ENCODE measurements at regions not wholly inside any gene's neighbourhood (a gene's known extent, or its start where the extent isn't known, plus 50 kb on each side); places are given as distances from the start of the nearest gene placed in this dataset.

DNA sequence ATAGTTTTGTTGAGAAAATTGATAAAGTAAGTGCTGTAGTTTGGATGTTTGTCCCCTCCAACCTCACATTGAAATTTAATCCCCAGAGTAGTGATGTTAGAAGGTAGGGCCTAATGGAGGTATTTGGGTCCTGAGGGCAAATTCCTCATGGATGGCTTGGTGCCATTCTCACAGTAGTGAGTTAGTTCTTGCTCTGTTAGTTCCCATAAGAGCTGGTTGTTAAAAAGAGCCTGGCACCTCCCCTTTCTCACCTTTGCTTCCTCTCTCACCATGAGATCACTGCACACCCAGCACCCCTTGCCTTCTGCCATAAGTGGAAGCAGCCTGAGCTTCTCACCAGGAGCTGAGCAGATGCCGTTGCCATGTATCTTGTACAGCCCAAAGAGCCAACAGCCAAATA, 354.8 kb upstream of the NFIA start:
- TF ChIP-seq, protein P1, sequence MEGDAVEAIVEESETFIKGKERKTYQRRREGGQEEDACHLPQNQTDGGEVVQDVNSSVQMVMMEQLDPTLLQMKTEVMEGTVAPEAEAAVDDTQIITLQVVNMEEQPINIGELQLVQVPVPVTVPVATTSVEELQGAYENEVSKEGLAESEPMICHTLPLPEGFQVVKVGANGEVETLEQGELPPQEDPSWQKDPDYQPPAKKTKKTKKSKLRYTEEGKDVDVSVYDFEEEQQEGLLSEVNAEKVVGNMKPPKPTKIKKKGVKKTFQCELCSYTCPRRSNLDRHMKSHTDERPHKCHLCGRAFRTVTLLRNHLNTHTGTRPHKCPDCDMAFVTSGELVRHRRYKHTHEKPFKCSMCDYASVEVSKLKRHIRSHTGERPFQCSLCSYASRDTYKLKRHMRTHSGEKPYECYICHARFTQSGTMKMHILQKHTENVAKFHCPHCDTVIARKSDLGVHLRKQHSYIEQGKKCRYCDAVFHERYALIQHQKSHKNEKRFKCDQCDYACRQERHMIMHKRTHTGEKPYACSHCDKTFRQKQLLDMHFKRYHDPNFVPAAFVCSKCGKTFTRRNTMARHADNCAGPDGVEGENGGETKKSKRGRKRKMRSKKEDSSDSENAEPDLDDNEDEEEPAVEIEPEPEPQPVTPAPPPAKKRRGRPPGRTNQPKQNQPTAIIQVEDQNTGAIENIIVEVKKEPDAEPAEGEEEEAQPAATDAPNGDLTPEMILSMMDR (IDR thresholded peaks at IDR 0.05; ENCODE audit: low read depth, low read length, missing control alignments), result no peak
- no peak overlapping the region for H3K4me3 ChIP-seq (replicated peaks; ENCODE audit: low read depth, low read length)
- no peak for DNase-seq (ENCODE audit: extremely low read depth, low read depth)

DNA sequence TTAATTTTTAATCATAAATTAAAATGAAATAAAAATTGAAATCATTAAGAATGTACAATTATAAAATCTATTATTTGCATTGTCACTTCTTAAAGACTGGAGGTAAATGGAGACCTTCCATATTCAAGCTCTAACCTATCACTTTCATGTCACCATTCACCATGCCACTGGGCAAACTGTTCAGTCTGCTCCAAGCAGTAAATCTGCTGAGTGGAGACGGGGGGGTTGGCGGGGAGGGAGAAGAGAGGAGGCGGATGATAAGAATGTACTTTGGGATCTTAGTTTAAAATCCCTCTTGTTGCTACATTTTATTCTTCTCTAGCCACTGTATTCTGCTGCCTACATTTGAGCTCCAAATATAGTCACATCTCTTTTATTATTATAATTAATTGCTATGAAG, 365.9 kb upstream of the NFIA start:
- H3K4me3 ChIP-seq (replicated peaks; ENCODE audit: low read depth, low read length), result no peak overlapping the region
- no peak for DNase-seq (ENCODE audit: extremely low read depth, low read depth)
- TF ChIP-seq, protein P1 (IDR thresholded peaks at IDR 0.05; ENCODE audit: low read depth, low read length, missing control alignments), result no peak

DNA sequence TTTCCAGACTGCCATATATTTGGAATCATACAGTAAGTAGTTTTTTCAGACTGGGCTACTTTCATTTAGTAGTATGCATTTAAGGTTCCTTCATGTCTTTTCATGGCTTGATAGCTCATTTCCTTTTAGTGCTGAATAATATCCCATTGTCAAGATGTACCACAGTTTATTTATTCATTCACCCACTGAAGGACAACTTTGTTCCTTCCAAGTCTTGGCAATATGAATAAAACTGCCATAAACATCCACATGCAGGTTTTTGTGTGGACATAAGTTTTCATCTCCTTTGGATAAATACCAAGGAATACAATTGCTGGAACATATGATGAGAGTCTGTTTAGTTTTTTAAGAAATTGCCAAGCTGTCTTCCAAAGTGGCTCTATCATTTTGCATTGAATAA, 366.4 kb upstream of the NFIA start:
- TF ChIP-seq, protein P1 (IDR thresholded peaks at IDR 0.05; ENCODE audit: low read depth, low read length, missing control alignments), result no peak
- no peak for DNase-seq (ENCODE audit: extremely low read depth, low read depth)
- H3K4me3 ChIP-seq (replicated peaks; ENCODE audit: low read depth, low read length), result no peak overlapping the region

DNA sequence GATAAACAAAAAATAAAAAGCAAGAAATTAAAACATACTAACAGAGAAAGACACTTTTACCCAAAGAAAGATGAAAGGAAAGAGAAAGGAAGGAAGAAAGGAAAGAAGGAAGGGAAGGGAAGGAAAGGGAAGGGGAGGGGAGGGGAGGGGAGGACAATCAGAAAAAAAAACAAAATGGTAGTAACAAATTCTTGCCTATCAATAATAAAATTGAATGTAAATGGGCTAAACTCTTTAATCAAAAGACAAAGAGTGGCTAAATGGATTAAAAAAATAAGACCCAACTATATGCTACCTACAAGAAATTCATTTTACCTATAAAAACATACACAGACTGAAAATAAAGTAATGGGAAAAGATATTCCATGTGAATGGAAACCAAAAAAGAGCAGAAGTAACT, 372.9 kb upstream of the NFIA start:
- TF ChIP-seq, protein P1 (IDR thresholded peaks at IDR 0.05; ENCODE audit: low read depth, low read length, missing control alignments), result no peak
- no peak overlapping the region for H3K4me3 ChIP-seq (replicated peaks; ENCODE audit: low read depth, low read length)
- no peak for DNase-seq (ENCODE audit: extremely low read depth, low read depth)

DNA sequence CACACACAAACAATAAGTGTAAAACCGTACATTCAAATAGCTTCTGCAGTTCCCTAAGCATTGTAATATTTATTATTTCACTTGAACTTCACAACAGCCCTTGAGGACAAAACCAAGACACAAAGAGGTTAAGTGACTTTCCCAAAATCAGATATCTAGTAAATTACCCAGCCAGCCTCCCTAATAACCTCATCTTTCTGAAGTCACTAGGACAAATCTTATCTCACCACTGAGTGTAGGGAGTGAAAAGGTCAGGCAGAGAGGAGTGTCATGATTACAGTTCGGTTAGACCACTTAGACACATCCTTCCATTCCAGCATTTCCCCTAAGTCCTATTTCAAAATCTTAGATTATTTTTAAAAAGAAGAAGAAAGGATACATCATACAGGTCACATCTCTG, 377.3 kb upstream of the NFIA start:
- H3K4me3 ChIP-seq (replicated peaks; ENCODE audit: low read depth, low read length), result no peak overlapping the region
- no peak for DNase-seq (ENCODE audit: extremely low read depth, low read depth)
- TF ChIP-seq, protein P1 (IDR thresholded peaks at IDR 0.05; ENCODE audit: low read depth, low read length, missing control alignments), result no peak

DNA sequence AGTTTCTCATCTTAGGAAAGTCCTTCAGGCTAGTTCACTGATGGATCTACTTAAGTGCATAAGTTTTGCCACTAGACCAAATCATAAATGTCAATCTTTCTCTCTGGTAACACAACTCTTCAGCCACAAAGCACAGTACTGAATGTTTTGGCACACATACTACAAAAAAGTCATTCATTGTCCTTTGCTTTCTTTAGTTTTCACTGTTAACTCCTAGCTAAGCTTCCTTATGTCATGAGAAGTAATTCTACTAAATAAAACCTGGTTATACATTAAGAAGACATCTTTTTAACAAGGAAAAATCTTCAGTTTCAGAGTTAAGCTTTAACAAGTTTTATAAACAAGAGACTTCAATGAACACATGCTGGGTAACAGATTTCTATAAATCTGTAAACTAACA, 379.2 kb upstream of the NFIA start:
- TF ChIP-seq, protein P1 (IDR thresholded peaks at IDR 0.05; ENCODE audit: low read depth, low read length, missing control alignments), result no peak
- no peak for DNase-seq (ENCODE audit: extremely low read depth, low read depth)
- H3K4me3 ChIP-seq (replicated peaks; ENCODE audit: low read depth, low read length), result no peak overlapping the region

DNA sequence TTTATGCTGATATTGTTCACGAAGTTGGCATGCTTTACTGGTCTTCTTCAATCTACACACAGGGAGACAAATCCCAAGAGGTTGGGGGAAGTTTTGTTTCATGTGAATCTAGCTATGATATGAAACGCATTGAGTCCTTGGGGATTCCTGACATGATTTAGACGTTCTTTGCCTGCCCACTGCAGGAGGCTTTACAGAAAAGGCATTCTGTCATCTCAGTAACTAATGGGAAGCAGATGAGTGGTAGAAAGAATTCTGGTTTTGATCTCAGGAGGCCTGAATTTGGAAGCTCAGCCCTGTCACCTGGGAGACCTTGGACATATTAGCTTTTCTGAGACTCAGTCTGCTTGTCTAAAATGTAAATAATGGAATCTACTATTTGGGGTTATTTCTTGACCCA, 383.0 kb upstream of the NFIA start:
- H3K4me3 ChIP-seq (replicated peaks; ENCODE audit: low read depth, low read length), result no peak overlapping the region
- TF ChIP-seq, protein P1 (IDR thresholded peaks at IDR 0.05; ENCODE audit: low read depth, low read length, missing control alignments), result no peak
- no peak for DNase-seq (ENCODE audit: extremely low read depth, low read depth)

All from HFF-Myc (cell line).